ENCODE measurements at regions not wholly inside any gene's neighbourhood (a gene's known extent, or its start where the extent isn't known, plus 50 kb on each side); places are given as distances from the start of the nearest gene placed in this dataset.

DNA sequence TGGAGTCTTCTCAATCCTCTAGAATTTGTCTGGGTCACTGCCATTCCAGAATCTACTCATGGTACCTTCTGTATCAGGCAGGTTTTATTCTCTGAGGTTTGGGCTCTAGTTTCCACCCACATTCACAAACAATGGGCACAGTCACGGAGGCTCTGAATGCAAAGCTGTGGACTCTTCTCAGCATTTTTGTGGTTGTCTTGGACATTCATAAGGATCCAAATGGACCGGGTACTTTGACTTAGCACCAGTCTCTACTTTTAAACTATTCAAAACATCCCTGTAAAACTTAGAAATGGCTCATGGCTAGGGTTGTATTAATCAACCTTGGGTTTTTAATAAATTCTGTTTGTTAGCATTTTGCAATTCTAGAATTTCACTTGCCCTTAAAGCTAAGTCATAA lies 277.9 kb upstream of the THBS1 start:
- no peak for TF ChIP-seq NFYB (CRISPR knock-in tag; conservative IDR thresholded peaks at IDR 0.05; ENCODE audit: low read depth)
- TF ChIP-seq, protein P1, sequence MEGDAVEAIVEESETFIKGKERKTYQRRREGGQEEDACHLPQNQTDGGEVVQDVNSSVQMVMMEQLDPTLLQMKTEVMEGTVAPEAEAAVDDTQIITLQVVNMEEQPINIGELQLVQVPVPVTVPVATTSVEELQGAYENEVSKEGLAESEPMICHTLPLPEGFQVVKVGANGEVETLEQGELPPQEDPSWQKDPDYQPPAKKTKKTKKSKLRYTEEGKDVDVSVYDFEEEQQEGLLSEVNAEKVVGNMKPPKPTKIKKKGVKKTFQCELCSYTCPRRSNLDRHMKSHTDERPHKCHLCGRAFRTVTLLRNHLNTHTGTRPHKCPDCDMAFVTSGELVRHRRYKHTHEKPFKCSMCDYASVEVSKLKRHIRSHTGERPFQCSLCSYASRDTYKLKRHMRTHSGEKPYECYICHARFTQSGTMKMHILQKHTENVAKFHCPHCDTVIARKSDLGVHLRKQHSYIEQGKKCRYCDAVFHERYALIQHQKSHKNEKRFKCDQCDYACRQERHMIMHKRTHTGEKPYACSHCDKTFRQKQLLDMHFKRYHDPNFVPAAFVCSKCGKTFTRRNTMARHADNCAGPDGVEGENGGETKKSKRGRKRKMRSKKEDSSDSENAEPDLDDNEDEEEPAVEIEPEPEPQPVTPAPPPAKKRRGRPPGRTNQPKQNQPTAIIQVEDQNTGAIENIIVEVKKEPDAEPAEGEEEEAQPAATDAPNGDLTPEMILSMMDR (IDR thresholded peaks at IDR 0.05): no peak
- TF ChIP-seq TEAD4 (CRISPR knock-in tag; IDR thresholded peaks at IDR 0.05): no peak
- no peak for TF ChIP-seq ATF1 (CRISPR knock-in tag; IDR thresholded peaks at IDR 0.05)
- TF ChIP-seq ZNF281 (CRISPR knock-in tag; IDR thresholded peaks at IDR 0.05): no peak
- no peak for TF ChIP-seq FOXP1 (CRISPR knock-in tag; IDR thresholded peaks at IDR 0.05; ENCODE audit: borderline replicate concordance)
- TF ChIP-seq E2F5 (CRISPR knock-in tag; IDR thresholded peaks at IDR 0.05): no peak
- no peak for TF ChIP-seq USF2 (CRISPR knock-in tag; IDR thresholded peaks at IDR 0.05)
- TF ChIP-seq FOXK1 (CRISPR knock-in tag; IDR thresholded peaks at IDR 0.05): no peak
